ENCODE measurements at regions not wholly inside any gene's neighbourhood (a gene's known extent, or its start where the extent isn't known, plus 50 kb on each side); places are given as distances from the start of the nearest gene placed in this dataset.

- TF ChIP-seq, protein P1, sequence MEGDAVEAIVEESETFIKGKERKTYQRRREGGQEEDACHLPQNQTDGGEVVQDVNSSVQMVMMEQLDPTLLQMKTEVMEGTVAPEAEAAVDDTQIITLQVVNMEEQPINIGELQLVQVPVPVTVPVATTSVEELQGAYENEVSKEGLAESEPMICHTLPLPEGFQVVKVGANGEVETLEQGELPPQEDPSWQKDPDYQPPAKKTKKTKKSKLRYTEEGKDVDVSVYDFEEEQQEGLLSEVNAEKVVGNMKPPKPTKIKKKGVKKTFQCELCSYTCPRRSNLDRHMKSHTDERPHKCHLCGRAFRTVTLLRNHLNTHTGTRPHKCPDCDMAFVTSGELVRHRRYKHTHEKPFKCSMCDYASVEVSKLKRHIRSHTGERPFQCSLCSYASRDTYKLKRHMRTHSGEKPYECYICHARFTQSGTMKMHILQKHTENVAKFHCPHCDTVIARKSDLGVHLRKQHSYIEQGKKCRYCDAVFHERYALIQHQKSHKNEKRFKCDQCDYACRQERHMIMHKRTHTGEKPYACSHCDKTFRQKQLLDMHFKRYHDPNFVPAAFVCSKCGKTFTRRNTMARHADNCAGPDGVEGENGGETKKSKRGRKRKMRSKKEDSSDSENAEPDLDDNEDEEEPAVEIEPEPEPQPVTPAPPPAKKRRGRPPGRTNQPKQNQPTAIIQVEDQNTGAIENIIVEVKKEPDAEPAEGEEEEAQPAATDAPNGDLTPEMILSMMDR (IDR thresholded peaks at IDR 0.05), result no peak
- no peak for TF ChIP-seq TCF7L2 (IDR thresholded peaks at IDR 0.05; ENCODE audit: low read depth, low read length)
- TF ChIP-seq POLR2AphosphoS5 (IDR thresholded peaks at IDR 0.05; ENCODE audit: low read depth, low read length), result no peak
- no peak for TF ChIP-seq REST (IDR thresholded peaks at IDR 0.05; ENCODE audit: insufficient read depth in 1 of 2, low read depth in 2 of 2, low read length in 1 of 2)
- TF ChIP-seq SIN3A (IDR thresholded peaks at IDR 0.05; ENCODE audit: borderline replicate concordance, insufficient read depth, low read depth, low read length), result no peak
Measured at GRCh38 chr9:7974335-7974960, 174.9 kb upstream of the DMAC1 start.

All from Panc1 (cell line).